Stomach (tissue), 4 donors: ENCODE measurements at regions not wholly inside any gene's neighbourhood (a gene's known extent, or its start where the extent isn't known, plus 50 kb on each side); places are given as distances from the start of the nearest gene placed in this dataset.

ENCODE experiments used
- POLR2A ChIP-seq, 4 donors: fragments of 450-650 bp; IDR thresholded peaks; one replicate each; pipeline ENCODE4 v1.6.1; 2016; ENCODE audit warnings: antibody characterized with exemption in 4 of 4, control low read depth in 2 of 4, mild to moderate bottlenecking in 1 of 4, moderate library complexity in 1 of 4
- TF ChIP-seq, protein P1 (sequence below), 7 experiments: fragments of 450-650 bp in 4 of 7; fragments of 200-600 bp in 3 of 7; sonication (generic) in 3 of 7; IDR thresholded peaks; one replicate each; pipeline ENCODE4 v1.5.1; 2016 to 2019; ENCODE audit warnings: antibody characterized with exemption in 7 of 7, control low read depth in 2 of 7, mild to moderate bottlenecking in 1 of 7

- TF ChIP-seq POLR2A (IDR thresholded peaks at IDR 0.05) = no peak
- TF ChIP-seq, protein P1, sequence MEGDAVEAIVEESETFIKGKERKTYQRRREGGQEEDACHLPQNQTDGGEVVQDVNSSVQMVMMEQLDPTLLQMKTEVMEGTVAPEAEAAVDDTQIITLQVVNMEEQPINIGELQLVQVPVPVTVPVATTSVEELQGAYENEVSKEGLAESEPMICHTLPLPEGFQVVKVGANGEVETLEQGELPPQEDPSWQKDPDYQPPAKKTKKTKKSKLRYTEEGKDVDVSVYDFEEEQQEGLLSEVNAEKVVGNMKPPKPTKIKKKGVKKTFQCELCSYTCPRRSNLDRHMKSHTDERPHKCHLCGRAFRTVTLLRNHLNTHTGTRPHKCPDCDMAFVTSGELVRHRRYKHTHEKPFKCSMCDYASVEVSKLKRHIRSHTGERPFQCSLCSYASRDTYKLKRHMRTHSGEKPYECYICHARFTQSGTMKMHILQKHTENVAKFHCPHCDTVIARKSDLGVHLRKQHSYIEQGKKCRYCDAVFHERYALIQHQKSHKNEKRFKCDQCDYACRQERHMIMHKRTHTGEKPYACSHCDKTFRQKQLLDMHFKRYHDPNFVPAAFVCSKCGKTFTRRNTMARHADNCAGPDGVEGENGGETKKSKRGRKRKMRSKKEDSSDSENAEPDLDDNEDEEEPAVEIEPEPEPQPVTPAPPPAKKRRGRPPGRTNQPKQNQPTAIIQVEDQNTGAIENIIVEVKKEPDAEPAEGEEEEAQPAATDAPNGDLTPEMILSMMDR (IDR thresholded peaks at IDR 0.05) = no peak
These were observed 502.4 kb upstream of the SULF2 start for GRCh38 chr20:48287552-48288170.
